Endothelial cell of umbilical vein (primary cell): ENCODE measurements at regions not wholly inside any gene's neighbourhood (a gene's known extent, or its start where the extent isn't known, plus 50 kb on each side); places are given as distances from the start of the nearest gene placed in this dataset.

Experiments used
- BruUV-seq: library from RNA; stranded (reverse); fragments of 400-500 nt; replicated peaks from 2 replicates; lab custom pipeline; 2021; lab: Mats Ljungman, UMichigan
- CTCF ChIA-PET: fragments of 300-600, 350-600 bp; sonication (Branson Sonifier 250); formaldehyde crosslinking; loops from one replicate; lab custom pipeline; 2021; ENCODE audit warnings: antibody characterized with exemption, inconsistent platforms; lab: Charles Lee
- POLR2A ChIA-PET: fragments of 300-600, 350-600 bp; sonication (Branson Sonifier 250); formaldehyde crosslinking; loops from one replicate; lab custom pipeline; 2021; ENCODE audit warnings: antibody characterized with exemption, inconsistent platforms; lab: Charles Lee
- DNase-seq: peaks from one replicate; pipeline ENCODE4 v3.0.0-alpha.2; 2011; ENCODE audit warnings: low read depth, low spot score
- FAIRE-seq: peaks from 2 replicates; lab custom pipeline; 2011; peaks lifted over from hg19 to GRCh38; lab: Jason Lieb, UNC
- H2AFZ ChIP-seq: 2 replicates; pipeline ENCODE4 v1.6.0; 2012; ENCODE audit warnings: low read depth, low read length, control low read depth, inconsistent platforms
- H3K27ac ChIP-seq: 2 replicates; pipeline ENCODE4 v1.5.1; 2011; ENCODE audit warnings: low read depth, mild to moderate bottlenecking, control low read depth, low read length, moderate library complexity; ENCODE audit not compliant: insufficient read depth
- H3K27me3 ChIP-seq, 2 experiments: 2 replicates each; pipeline versions ENCODE4 v1.6.0 to v1.6.1; 2011; ENCODE audit warnings: low read length in 2 of 2, mixed read lengths in 1 of 2; ENCODE audit not compliant: control insufficient read depth in 2 of 2, insufficient read depth in 2 of 2
- H3K36me3 ChIP-seq, 2 experiments: 2 replicates in 1 of 2; 3 replicates in 1 of 2; pipeline ENCODE4 v1.5.1; 2011; ENCODE audit warnings: low read length in 2 of 2, mild to moderate bottlenecking in 1 of 2, moderate library complexity in 1 of 2; ENCODE audit not compliant: control insufficient read depth in 2 of 2, insufficient read depth in 2 of 2; ENCODE audit errors: extremely low read depth in 1 of 2
- H3K4me1 ChIP-seq: 3 replicates; pipeline ENCODE4 v1.5.1; 2011; ENCODE audit warnings: mild to moderate bottlenecking, low read length; ENCODE audit not compliant: control insufficient read depth, insufficient read depth; ENCODE audit errors: extremely low read depth
- H3K4me2 ChIP-seq: 2 replicates; pipeline ENCODE4 v1.6.1; 2011; ENCODE audit warnings: low read length, control low read depth, mixed read lengths; ENCODE audit not compliant: insufficient read depth
- H3K4me3 ChIP-seq, 3 experiments: fragments of 200-600 bp in 1 of 3; sonication (generic), shearing (Covaris generic) in 1 of 3; replicated peaks in 1 of 3; 2 replicates each; pipeline ENCODE4 v1.5.1; 2011 to 2016; ENCODE audit warnings: control low read depth in 3 of 3, low read length in 3 of 3, mild to moderate bottlenecking in 2 of 3, inconsistent platforms in 1 of 3, low read depth in 1 of 3, moderate library complexity in 1 of 3; ENCODE audit not compliant: insufficient read depth in 1 of 3
- H3K79me2 ChIP-seq: 2 replicates; pipeline ENCODE4 v1.6.0; 2012; ENCODE audit warnings: low read length, inconsistent platforms; ENCODE audit not compliant: control insufficient read depth, insufficient read depth
- H3K9ac ChIP-seq: replicated peaks from 2 replicates; pipeline ENCODE3; 2011; ENCODE audit warnings: low read length, control low read depth; ENCODE audit not compliant: insufficient read depth; ENCODE audit errors: extremely low read depth
- H3K9me1 ChIP-seq: replicated peaks from 3 replicates; pipeline ENCODE4 v1.6.0; 2011; ENCODE audit warnings: mild to moderate bottlenecking, low read length; ENCODE audit not compliant: control insufficient read depth, insufficient read depth; ENCODE audit errors: extremely low read depth
- H3K9me3 ChIP-seq: replicated peaks from 2 replicates; pipeline ENCODE4 v1.5.1; 2012; ENCODE audit warnings: low read length, inconsistent platforms; ENCODE audit not compliant: control insufficient read depth, insufficient read depth
- H4K20me1 ChIP-seq: replicated peaks from 2 replicates; pipeline ENCODE3; 2011; ENCODE audit warnings: mild to moderate bottlenecking, low read length; ENCODE audit not compliant: control insufficient read depth, insufficient read depth; ENCODE audit errors: extremely low read depth
- CTCF ChIP-seq, 2 donors: IDR thresholded peaks; 1 replicate in 1 of 2; 2 replicates in 1 of 2; pipeline ENCODE4 v1.5.1; 2011; ENCODE audit warnings: low read length in 2 of 2, mild to moderate bottlenecking in 2 of 2, moderate library complexity in 2 of 2, control low read depth in 1 of 2, inconsistent platforms in 1 of 2, low read depth in 1 of 2; ENCODE audit not compliant: insufficient read depth in 1 of 2; ENCODE audit errors: extremely low read depth in 1 of 2
- EZH2 ChIP-seq: IDR thresholded peaks from 2 replicates; pipeline ENCODE4 v1.6.1; 2012; ENCODE audit warnings: borderline replicate concordance, low read depth, mild to moderate bottlenecking, moderate library complexity, low read length, inconsistent platforms; ENCODE audit not compliant: severe bottlenecking
- FOS ChIP-seq: IDR thresholded peaks from 2 replicates; pipeline ENCODE4 v1.6.1; 2011; ENCODE audit warnings: mild to moderate bottlenecking, low read length, moderate library complexity, borderline replicate concordance; ENCODE audit not compliant: insufficient read depth
- GATA2 ChIP-seq: IDR thresholded peaks from 2 replicates; pipeline ENCODE4 v1.7.0; 2011; ENCODE audit warnings: low read depth, mild to moderate bottlenecking, moderate library complexity, mixed read lengths, low read length; ENCODE audit not compliant: insufficient read length, insufficient read depth
- JUN ChIP-seq: IDR thresholded peaks from 2 replicates; pipeline ENCODE4 v1.6.1; 2011; ENCODE audit warnings: borderline replicate concordance, low read depth; ENCODE audit not compliant: insufficient read length, insufficient read depth
- MYC ChIP-seq: IDR thresholded peaks from one replicate; pipeline ENCODE4 v1.6.1; 2011; ENCODE audit warnings: mild to moderate bottlenecking, low read depth, low read length
- POLR2A ChIP-seq: IDR thresholded peaks from 2 replicates; pipeline ENCODE4 v1.6.1; 2012; ENCODE audit warnings: low read depth, mild to moderate bottlenecking, control low read depth, low read length
- POLR2AphosphoS5 ChIP-seq: IDR thresholded peaks from 2 replicates; pipeline ENCODE4 v1.6.1; 2012; ENCODE audit warnings: low read depth, mild to moderate bottlenecking, control low read depth, low read length, moderate library complexity; ENCODE audit not compliant: insufficient read depth
- dilution Hi-C: fragments of 300-500 bp; cut with MboI; formaldehyde crosslinking; loops from one replicate; pipeline ENCODE4 v1.15.0; 2019; ENCODE audit warnings: low sequenced_read_pairs; ENCODE audit not compliant: extremely low pct_ligation_motif_present
- intact Hi-C: fragments of 100-400 bp; cut with micrococcal nuclease; formaldehyde crosslinking; loops from one replicate; pipeline ENCODE4 v1.10.0; 2022
- TF ChIP-seq, protein P1 (sequence below): IDR thresholded peaks from 2 replicates; pipeline ENCODE4 v1.6.1; 2011; ENCODE audit not compliant: insufficient read depth, insufficient read length

DNA sequence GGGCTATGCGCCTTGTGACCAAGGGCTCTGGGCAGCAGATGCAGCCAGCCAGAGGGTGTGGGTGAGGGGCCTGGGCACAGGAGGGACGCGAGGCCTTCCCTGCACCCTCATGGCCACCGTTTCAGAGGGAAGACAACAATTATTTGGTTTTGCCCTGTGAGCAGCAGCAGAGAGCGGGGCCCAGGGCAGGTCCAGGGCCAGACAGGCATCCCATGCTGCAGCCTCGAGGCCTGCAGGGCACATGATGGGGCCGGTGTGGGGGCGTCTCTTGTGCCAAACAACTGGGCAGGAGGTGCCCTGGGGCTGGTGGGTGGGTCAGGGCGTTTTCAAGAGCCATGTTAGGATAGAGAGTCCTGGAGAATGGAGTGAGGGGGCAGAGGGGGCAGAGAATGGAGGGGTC, 79.4 kb downstream of the SCGB2B2 start:
- no peak overlapping the region for H3K27ac ChIP-seq
- no peak overlapping the region for H3K9ac ChIP-seq
- no peaks in the 10 kb centered on the region for H3K36me3 ChIP-seq
- no peaks in the 10 kb centered on the region for H3K4me1 ChIP-seq
- no peaks in the 10 kb centered on the region for H4K20me1 ChIP-seq
- dilution Hi-C loops (no loop called here), intact Hi-C loops (no loop called here)
- no peak for DNase-seq
- ChIA-PET POLR2A (no interaction called here), CTCF (no interaction called here)
- H2AFZ ChIP-seq = no peak overlapping the region
- TF ChIP-seq POLR2AphosphoS5 (no peak), FOS (no peak), MYC (no peak), POLR2A (no peak), GATA2 (no peak), EZH2 (no peak), JUN (no peak), CTCF (IDR thresholded peaks at IDR 0.05; ENCODE audit: extremely low read depth in 1 of 2, insufficient read depth in 1 of 2, low read depth in 1 of 2, low read length in 2 of 2) (no peak)
- TF ChIP-seq, protein P1, sequence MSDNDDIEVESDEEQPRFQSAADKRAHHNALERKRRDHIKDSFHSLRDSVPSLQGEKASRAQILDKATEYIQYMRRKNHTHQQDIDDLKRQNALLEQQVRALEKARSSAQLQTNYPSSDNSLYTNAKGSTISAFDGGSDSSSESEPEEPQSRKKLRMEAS = no peak
- H3K9me3 ChIP-seq = no peaks in the 10 kb centered on the region
- no peaks in the 10 kb centered on the region for H3K79me2 ChIP-seq
- BruUV-seq = no TSS peak
- no peak for FAIRE-seq
- H3K9me1 ChIP-seq = no peaks in the 10 kb centered on the region
- H3K4me2 ChIP-seq = no peak overlapping the region
- H3K27me3 ChIP-seq = no peaks in the 10 kb centered on the region
- H3K4me3 ChIP-seq = no peak overlapping the region
